Coronary artery (tissue), 2 donors: ENCODE measurements at regions not wholly inside any gene's neighbourhood (a gene's known extent, or its start where the extent isn't known, plus 50 kb on each side); places are given as distances from the start of the nearest gene placed in this dataset.

Source experiments
- DNase-seq: peaks from one replicate; pipeline ENCODE4 v3.0.0-alpha.2; 2017; ENCODE audit warnings: low spot score
- H3K27ac ChIP-seq, 2 donors: fragments of 200-600 bp; sonication (generic); one replicate each; pipeline ENCODE4 v1.5.1; 2016 to 2019
- H3K4me3 ChIP-seq: fragments of 200-600 bp; sonication (generic); 2 replicates; pipeline ENCODE4 v1.5.1; 2016; ENCODE audit warnings: mild to moderate bottlenecking, moderate library complexity
- CTCF ChIP-seq: fragments of 200-600 bp; sonication (generic); IDR thresholded peaks from one replicate; pipeline ENCODE4 v1.5.1; 2019; ENCODE audit warnings: antibody characterized with exemption

- Histone ChIP-seq H3K27ac (no peak overlapping the region), H3K4me3 (no peak overlapping the region)
- TF ChIP-seq CTCF: no peak
- DNase-seq: no peak
Observed at GRCh38 chr11:15699978-15700377, 585.3 kb downstream of the INSC start.

GRCh38 chr11:15700456-15700855, 585.7 kb downstream of the INSC start:
- H3K27ac ChIP-seq: no peak overlapping the region

GRCh38 chr11:15704064-15704463, 589.3 kb downstream of the INSC start:
- no peak overlapping the region for H3K4me3 ChIP-seq
- no peak overlapping the region for H3K27ac ChIP-seq
- no peak for DNase-seq
- TF ChIP-seq CTCF: no peak

More at GRCh38 chr11:15700456-15700855, 585.7 kb downstream of the INSC start:
- no peak for TF ChIP-seq CTCF
- DNase-seq: no peak
- H3K4me3 ChIP-seq: no peak overlapping the region

GRCh38 chr11:15704556-15704955, 589.8 kb downstream of the INSC start:
- no peak for TF ChIP-seq CTCF
- no peak overlapping the region for H3K4me3 ChIP-seq
- H3K27ac ChIP-seq: no peak overlapping the region
- DNase-seq: no peak

- no peak for DNase-seq
- H3K4me3 ChIP-seq: no peak overlapping the region
- TF ChIP-seq CTCF: no peak
Observed at GRCh38 chr11:15705891-15706290, 591.2 kb downstream of the INSC start.

GRCh38 chr11:15707194-15707593, 592.5 kb downstream of the INSC start:
- no peak for TF ChIP-seq CTCF
- H3K4me3 ChIP-seq: no peak overlapping the region
- H3K27ac ChIP-seq: peak overlapping the region in 1 of 2 donors; percentile 12
- no peak for DNase-seq

More at GRCh38 chr11:15705891-15706290, 591.2 kb downstream of the INSC start:
- H3K27ac ChIP-seq: no peak overlapping the region

GRCh38 chr11:15707971-15708370, 593.2 kb downstream of the INSC start:
- no peak for DNase-seq
- peak overlapping the region; percentile 12 to 32 for H3K27ac ChIP-seq

More at GRCh38 chr11:15707971-15708370, 593.2 kb downstream of the INSC start:
- H3K4me3 ChIP-seq: no peak overlapping the region
- TF ChIP-seq CTCF: no peak
